GM23338 (cell line): ENCODE measurements at regions not wholly inside any gene's neighbourhood (a gene's known extent, or its start where the extent isn't known, plus 50 kb on each side); places are given as distances from the start of the nearest gene placed in this dataset.
A peak's percentile ranks its signal among the peaks of the same experiment; 100 is the strongest.

ENCODE experiments used
- ATAC-seq: fragments of 200-7000 bp; cut with Tn5 transposase; 3 replicates; pipeline ENCODE4 v1.9.1; 2020
- DNase-seq: peaks from one replicate; pipeline ENCODE4 v3.0.0-alpha.2; 2015; ENCODE audit warnings: low spot score
- H2AFZ ChIP-seq: fragments of 200-600 bp; sonication (generic); 2 replicates; pipeline ENCODE4 v1.8.0; 2016; ENCODE audit warnings: antibody characterized with exemption, mild to moderate bottlenecking, moderate library complexity
- H3F3A ChIP-seq: fragments of 200-600 bp; sonication (generic); replicated peaks from 2 replicates; pipeline ENCODE4 v1.8.0; 2017; ENCODE audit warnings: antibody characterized with exemption, mixed run types, low read depth
- H3K27ac ChIP-seq: fragments of 200-600 bp; sonication (generic); 2 replicates; pipeline ENCODE4 v1.6.1; 2016; ENCODE audit warnings: low read depth
- H3K27me3 ChIP-seq: fragments of 200-600 bp; sonication (generic); 2 replicates; pipeline ENCODE4 v1.8.0; 2016; ENCODE audit warnings: mild to moderate bottlenecking, mixed run types, moderate library complexity; ENCODE audit not compliant: insufficient read depth
- H3K36me3 ChIP-seq: fragments of 200-600 bp; sonication (generic); 2 replicates; pipeline ENCODE4 v1.8.0; 2016; ENCODE audit warnings: mild to moderate bottlenecking; ENCODE audit not compliant: insufficient read depth
- H3K4me1 ChIP-seq: fragments of 200-600 bp; sonication (generic); 2 replicates; pipeline ENCODE4 v1.8.0; 2016; ENCODE audit warnings: mild to moderate bottlenecking, moderate library complexity; ENCODE audit not compliant: insufficient read depth
- H3K4me2 ChIP-seq: fragments of 200-600 bp; sonication (generic); 2 replicates; pipeline ENCODE4 v1.7.1; 2017; ENCODE audit warnings: mixed run types
- H3K4me3 ChIP-seq: fragments of 200-600 bp; sonication (generic); 2 replicates; pipeline ENCODE4 v1.6.1; 2016; ENCODE audit warnings: mixed run types
- H3K79me2 ChIP-seq: fragments of 200-600 bp; sonication (generic); replicated peaks from 2 replicates; pipeline ENCODE4 v1.8.0; 2017; ENCODE audit warnings: mild to moderate bottlenecking; ENCODE audit not compliant: insufficient read depth
- H3K9me2 ChIP-seq: fragments of 200-600 bp; sonication (generic); 2 replicates; pipeline ENCODE4 v1.8.0; 2017; ENCODE audit not compliant: insufficient read depth
- H4K20me1 ChIP-seq: fragments of 200-600 bp; sonication (generic); replicated peaks from 2 replicates; pipeline ENCODE4 v1.8.0; 2017; ENCODE audit warnings: mild to moderate bottlenecking; ENCODE audit not compliant: insufficient read depth
- H3K27ac Mint-ChIP-seq: 2 replicates; pipeline ENCODE4 v1.8.0; 2020; ENCODE audit warnings: inconsistent platforms, mild to moderate bottlenecking, moderate library complexity, mixed read lengths
- H3K27me3 Mint-ChIP-seq: 3 replicates; pipeline ENCODE4 v1.8.0; 2022; ENCODE audit warnings: low read depth, mild to moderate bottlenecking, moderate library complexity, mixed read lengths, inconsistent platforms; ENCODE audit not compliant: insufficient read depth, poor library complexity
- H3K36me3 Mint-ChIP-seq: 3 replicates; pipeline ENCODE4 v1.8.0; 2021; ENCODE audit warnings: low read depth, mild to moderate bottlenecking, inconsistent platforms, moderate library complexity, mixed read lengths
- H3K4me1 Mint-ChIP-seq: 3 replicates; pipeline ENCODE4 v1.8.0; 2020; ENCODE audit warnings: mild to moderate bottlenecking, inconsistent platforms, mixed read lengths
- H3K4me3 Mint-ChIP-seq: 3 replicates; pipeline ENCODE4 v1.8.0; 2021; ENCODE audit warnings: moderate library complexity, mild to moderate bottlenecking, inconsistent platforms, mixed read lengths
- H3K9me3 Mint-ChIP-seq: 3 replicates; pipeline ENCODE4 v1.8.0; 2020; ENCODE audit warnings: moderate library complexity, mild to moderate bottlenecking, inconsistent platforms, mixed read lengths
- EZH2 ChIP-seq: fragments of 200-600 bp; sonication (generic); IDR thresholded peaks from one replicate; pipeline ENCODE4 v1.8.0; 2017; ENCODE audit warnings: antibody characterized with exemption, mild to moderate bottlenecking, low read depth; ENCODE audit not compliant: unreplicated experiment
- NANOG ChIP-seq: IDR thresholded peaks from 2 replicates; pipeline ENCODE4 v1.6.1; 2016; ENCODE audit warnings: antibody characterized with exemption, borderline replicate concordance
- ZNF331 ChIP-seq: fragments of 250-450 bp; sonication (Bioruptor Pico); IDR thresholded peaks from 2 replicates; pipeline ENCODE4 v1.5.0; 2020; ENCODE audit warnings: low read depth, mild to moderate bottlenecking, moderate library complexity
- TF ChIP-seq, protein P1 (sequence below): fragments of 250-450 bp; sonication (Bioruptor Pico); IDR thresholded peaks from 2 replicates; pipeline ENCODE4 v1.5.0; 2020; ENCODE audit warnings: mild to moderate bottlenecking, moderate library complexity
- TF ChIP-seq, protein P2 (sequence below), 2 experiments: fragments of 200-600 bp in 1 of 2; sonication (generic) in 1 of 2; conservative IDR thresholded peaks; 2 replicates each; pipeline versions ENCODE4 v1.5.1 to v1.6.1; 2016 to 2017; ENCODE audit warnings: antibody characterized with exemption in 2 of 2, low read depth in 2 of 2, mild to moderate bottlenecking in 2 of 2, moderate library complexity in 1 of 2

DNA sequence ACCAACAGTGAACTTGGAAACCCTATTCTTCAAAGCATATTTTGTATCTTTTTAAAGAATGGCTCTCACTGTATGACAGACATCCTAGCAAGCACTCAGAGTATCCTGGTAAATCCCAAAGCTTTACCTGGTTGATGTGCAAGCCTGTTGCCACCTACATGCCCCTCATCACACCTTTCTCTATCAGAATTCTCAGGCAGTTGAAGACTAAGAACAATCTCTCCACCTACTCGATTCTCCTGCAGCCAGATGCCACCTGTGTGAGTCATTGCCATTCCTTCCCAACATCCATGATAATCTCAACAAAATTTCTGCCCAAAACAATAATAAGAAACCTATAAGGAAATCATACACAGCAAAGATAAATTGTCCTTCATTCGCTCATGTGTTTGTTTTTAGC lies 659.8 kb downstream of the BCL11A start (continued):
- TF ChIP-seq, protein P1, sequence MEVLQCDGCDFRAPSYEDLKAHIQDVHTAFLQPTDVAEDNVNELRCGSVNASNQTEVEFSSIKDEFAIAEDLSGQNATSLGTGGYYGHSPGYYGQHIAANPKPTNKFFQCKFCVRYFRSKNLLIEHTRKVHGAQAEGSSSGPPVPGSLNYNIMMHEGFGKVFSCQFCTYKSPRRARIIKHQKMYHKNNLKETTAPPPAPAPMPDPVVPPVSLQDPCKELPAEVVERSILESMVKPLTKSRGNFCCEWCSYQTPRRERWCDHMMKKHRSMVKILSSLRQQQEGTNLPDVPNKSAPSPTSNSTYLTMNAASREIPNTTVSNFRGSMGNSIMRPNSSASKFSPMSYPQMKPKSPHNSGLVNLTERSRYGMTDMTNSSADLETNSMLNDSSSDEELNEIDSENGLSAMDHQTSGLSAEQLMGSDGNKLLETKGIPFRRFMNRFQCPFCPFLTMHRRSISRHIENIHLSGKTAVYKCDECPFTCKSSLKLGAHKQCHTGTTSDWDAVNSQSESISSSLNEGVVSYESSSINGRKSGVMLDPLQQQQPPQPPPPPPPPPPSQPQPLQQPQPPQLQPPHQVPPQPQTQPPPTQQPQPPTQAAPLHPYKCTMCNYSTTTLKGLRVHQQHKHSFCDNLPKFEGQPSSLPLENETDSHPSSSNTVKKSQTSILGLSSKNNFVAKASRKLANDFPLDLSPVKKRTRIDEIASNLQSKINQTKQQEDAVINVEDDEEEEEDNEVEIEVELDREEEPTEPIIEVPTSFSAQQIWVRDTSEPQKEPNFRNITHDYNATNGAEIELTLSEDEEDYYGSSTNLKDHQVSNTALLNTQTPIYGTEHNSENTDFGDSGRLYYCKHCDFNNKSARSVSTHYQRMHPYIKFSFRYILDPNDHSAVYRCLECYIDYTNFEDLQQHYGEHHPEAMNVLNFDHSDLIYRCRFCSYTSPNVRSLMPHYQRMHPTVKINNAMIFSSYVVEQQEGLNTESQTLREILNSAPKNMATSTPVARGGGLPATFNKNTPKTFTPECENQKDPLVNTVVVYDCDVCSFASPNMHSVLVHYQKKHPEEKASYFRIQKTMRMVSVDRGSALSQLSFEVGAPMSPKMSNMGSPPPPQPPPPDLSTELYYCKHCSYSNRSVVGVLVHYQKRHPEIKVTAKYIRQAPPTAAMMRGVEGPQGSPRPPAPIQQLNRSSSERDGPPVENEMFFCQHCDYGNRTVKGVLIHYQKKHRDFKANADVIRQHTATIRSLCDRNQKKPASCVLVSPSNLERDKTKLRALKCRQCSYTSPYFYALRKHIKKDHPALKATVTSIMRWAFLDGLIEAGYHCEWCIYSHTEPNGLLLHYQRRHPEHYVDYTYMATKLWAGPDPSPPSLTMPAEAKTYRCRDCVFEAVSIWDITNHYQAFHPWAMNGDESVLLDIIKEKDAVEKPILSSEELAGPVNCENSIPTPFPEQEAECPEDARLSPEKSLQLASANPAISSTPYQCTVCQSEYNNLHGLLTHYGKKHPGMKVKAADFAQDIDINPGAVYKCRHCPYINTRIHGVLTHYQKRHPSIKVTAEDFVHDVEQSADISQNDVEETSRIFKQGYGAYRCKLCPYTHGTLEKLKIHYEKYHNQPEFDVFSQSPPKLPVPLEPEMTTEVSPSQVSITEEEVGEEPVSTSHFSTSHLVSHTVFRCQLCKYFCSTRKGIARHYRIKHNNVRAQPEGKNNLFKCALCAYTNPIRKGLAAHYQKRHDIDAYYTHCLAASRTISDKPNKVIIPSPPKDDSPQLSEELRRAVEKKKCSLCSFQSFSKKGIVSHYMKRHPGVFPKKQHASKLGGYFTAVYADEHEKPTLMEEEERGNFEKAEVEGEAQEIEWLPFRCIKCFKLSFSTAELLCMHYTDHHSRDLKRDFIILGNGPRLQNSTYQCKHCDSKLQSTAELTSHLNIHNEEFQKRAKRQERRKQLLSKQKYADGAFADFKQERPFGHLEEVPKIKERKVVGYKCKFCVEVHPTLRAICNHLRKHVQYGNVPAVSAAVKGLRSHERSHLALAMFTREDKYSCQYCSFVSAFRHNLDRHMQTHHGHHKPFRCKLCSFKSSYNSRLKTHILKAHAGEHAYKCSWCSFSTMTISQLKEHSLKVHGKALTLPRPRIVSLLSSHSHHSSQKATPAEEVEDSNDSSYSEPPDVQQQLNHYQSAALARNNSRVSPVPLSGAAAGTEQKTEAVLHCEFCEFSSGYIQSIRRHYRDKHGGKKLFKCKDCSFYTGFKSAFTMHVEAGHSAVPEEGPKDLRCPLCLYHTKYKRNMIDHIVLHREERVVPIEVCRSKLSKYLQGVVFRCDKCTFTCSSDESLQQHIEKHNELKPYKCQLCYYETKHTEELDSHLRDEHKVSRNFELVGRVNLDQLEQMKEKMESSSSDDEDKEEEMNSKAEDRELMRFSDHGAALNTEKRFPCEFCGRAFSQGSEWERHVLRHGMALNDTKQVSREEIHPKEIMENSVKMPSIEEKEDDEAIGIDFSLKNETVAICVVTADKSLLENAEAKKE (CRISPR knock-in tag), result no peak
- TF ChIP-seq ZNF331 (CRISPR knock-in tag) (no peak), EZH2 (no peak)
- TF ChIP-seq, protein P2, sequence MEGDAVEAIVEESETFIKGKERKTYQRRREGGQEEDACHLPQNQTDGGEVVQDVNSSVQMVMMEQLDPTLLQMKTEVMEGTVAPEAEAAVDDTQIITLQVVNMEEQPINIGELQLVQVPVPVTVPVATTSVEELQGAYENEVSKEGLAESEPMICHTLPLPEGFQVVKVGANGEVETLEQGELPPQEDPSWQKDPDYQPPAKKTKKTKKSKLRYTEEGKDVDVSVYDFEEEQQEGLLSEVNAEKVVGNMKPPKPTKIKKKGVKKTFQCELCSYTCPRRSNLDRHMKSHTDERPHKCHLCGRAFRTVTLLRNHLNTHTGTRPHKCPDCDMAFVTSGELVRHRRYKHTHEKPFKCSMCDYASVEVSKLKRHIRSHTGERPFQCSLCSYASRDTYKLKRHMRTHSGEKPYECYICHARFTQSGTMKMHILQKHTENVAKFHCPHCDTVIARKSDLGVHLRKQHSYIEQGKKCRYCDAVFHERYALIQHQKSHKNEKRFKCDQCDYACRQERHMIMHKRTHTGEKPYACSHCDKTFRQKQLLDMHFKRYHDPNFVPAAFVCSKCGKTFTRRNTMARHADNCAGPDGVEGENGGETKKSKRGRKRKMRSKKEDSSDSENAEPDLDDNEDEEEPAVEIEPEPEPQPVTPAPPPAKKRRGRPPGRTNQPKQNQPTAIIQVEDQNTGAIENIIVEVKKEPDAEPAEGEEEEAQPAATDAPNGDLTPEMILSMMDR (conservative IDR thresholded peaks at IDR 0.05; ENCODE audit: low read depth in 2 of 2), result no peak

DNA sequence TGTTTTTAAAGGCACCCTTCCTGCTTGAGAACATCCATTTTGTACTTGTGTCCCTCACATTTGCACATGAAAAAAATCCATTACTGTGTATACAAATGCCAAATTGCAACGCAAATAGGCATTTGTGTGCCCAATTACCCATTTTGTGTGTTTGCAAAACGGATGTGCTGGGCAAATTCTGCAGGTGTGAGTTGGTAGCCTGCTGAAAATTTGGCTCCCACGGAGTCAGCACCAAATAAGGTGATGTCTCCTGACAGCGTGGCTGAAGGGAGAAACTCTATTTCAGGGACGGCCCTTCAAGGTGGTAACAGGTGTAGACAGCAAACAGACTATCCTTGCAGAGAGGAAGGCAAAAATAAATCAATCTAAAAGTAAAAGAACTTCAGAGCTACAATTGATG lies 661.1 kb downstream of the BCL11A start:
- peak overlapping the region; percentile 41; the same call in 1 of the 2 replicates for H3K27ac Mint-ChIP-seq
- Histone ChIP-seq H4K20me1 (no peaks in the 10 kb centered on the region), H3K79me2 (no peaks in the 10 kb centered on the region), H3K4me3 (no peak overlapping the region), H3K4me1 (peaks cover 11% of the 10 kb centered on the region; the same call in 1 of the 2 replicates), H3K27ac (no peak overlapping the region), H3F3A (no peaks in the 10 kb centered on the region), H3K27me3 (no peaks in the 10 kb centered on the region), H3K9me2 (no peaks in the 10 kb centered on the region; the same call in 1 of the 2 replicates), H3K36me3 (no peaks in the 10 kb centered on the region), H2AFZ (no peak overlapping the region), H3K4me2 (no peak overlapping the region; the same call in 1 of the 2 replicates)
- H3K4me1 Mint-ChIP-seq, result peaks cover 27% of the 10 kb centered on the region
- TF ChIP-seq ZNF331 (CRISPR knock-in tag), result no peak
- TF ChIP-seq NANOG, result peak; percentile 57; the same call in 1 of the 2 replicates
- no peaks in the 10 kb centered on the region for H3K36me3 Mint-ChIP-seq
- H3K4me3 Mint-ChIP-seq, result no peak overlapping the region
- ATAC-seq (peak; percentile 54; the same call in 2 of the 3 replicates), DNase-seq (peak; percentile 14)
- H3K9me3 Mint-ChIP-seq, result no peaks in the 10 kb centered on the region
- H3K27me3 Mint-ChIP-seq, result peaks cover 4% of the 10 kb centered on the region
